Right lobe of liver (tissue), 4 donors: ENCODE measurements at regions not wholly inside any gene's neighbourhood (a gene's known extent, or its start where the extent isn't known, plus 50 kb on each side); places are given as distances from the start of the nearest gene placed in this dataset.

Experiments used
- POLR2A ChIP-seq: fragments of 450-650 bp; IDR thresholded peaks from one replicate; pipeline ENCODE4 v1.6.1; 2017; ENCODE audit warnings: antibody characterized with exemption, mild to moderate bottlenecking
- TF ChIP-seq, protein P1 (sequence below), 4 donors: fragments of 200-600 bp in 3 of 4; fragments of 450-650 bp in 1 of 4; IDR thresholded peaks; one replicate each; pipeline versions ENCODE4 v1.5.1 to v1.8.0; 2016 to 2022; ENCODE audit warnings: antibody characterized with exemption in 4 of 4, mild to moderate bottlenecking in 2 of 4
- donor health status: DM: no; HTN: no; CAD: no.
- donor health status: DM: no; HTN: no; CAD: no.
- donor health status: DM: no; HTN: yes; CAD: no.

GRCh38 chr17:63308272-63308671 lies 137.8 kb downstream of the CYB561 start:
- TF ChIP-seq, protein P1, sequence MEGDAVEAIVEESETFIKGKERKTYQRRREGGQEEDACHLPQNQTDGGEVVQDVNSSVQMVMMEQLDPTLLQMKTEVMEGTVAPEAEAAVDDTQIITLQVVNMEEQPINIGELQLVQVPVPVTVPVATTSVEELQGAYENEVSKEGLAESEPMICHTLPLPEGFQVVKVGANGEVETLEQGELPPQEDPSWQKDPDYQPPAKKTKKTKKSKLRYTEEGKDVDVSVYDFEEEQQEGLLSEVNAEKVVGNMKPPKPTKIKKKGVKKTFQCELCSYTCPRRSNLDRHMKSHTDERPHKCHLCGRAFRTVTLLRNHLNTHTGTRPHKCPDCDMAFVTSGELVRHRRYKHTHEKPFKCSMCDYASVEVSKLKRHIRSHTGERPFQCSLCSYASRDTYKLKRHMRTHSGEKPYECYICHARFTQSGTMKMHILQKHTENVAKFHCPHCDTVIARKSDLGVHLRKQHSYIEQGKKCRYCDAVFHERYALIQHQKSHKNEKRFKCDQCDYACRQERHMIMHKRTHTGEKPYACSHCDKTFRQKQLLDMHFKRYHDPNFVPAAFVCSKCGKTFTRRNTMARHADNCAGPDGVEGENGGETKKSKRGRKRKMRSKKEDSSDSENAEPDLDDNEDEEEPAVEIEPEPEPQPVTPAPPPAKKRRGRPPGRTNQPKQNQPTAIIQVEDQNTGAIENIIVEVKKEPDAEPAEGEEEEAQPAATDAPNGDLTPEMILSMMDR (IDR thresholded peaks at IDR 0.05), result no peak
- TF ChIP-seq POLR2A, result no peak
